Activated naive CD4-positive, alpha-beta T cell treated with anti-CD3 and anti-CD28 coated beads, Interleukin-2, amount 50 U/mL, for 16 hours (primary cell): ENCODE measurements at regions not wholly inside any gene's neighbourhood (a gene's known extent, or its start where the extent isn't known, plus 50 kb on each side); places are given as distances from the start of the nearest gene placed in this dataset.

ENCODE experiments used
- DNase-seq: peaks from one replicate; pipeline ENCODE4 v3.0.0-alpha.2; 2020

DNA sequence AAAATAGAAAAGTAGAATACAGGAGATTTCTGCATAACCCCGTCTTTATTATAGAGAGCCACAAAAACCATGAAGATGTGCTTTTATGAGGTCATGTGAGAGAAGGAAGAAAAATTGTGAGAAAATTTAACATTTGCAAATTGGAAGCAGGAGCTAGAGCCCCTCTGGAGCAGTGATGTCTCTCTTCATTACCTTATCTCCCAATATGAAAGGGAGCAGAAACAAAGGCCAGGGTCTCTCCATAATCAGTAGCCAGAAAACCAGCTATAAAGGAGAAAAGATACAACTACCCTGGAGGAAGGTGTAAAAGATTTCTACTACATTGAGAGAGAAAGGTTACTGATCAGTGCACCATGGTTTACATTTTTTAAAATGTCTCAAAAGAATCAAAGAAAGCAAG lies 53.2 kb upstream of the ITGA1 start:
- DNase-seq, result no peak

DNA sequence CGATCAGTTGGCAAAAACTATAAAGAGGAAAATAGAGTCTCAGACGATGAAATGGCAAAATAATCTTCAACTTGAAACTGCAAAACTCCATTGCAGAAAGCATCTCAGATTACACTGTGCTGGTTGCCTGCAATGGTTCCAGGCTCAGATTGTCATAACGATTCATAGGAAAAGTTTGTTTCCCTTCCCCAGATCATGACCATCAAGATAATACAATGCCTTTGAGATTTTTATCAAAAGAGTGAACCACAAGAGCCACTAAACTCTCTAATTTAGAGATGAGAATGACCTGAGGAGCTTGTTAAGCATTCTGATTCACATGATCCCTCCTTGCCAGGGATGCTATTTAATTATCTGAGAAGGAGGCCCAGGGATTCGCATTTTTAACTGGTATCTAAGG lies 52.6 kb upstream of the ITGA1 start:
- DNase-seq, result no peak
